Fibroblast of gingiva (primary cell): ENCODE measurements at regions not wholly inside any gene's neighbourhood (a gene's known extent, or its start where the extent isn't known, plus 50 kb on each side); places are given as distances from the start of the nearest gene placed in this dataset.

ENCODE experiments used
- DNase-seq: peaks from one replicate; pipeline ENCODE4 v3.0.0-alpha.2; 2011; ENCODE audit warnings: low read depth

- DNase-seq: no peak
Observed at GRCh38 chr6:113451049-113451448, 406.1 kb upstream of the MARCKS start.

- DNase-seq: peak; percentile 92
Observed at GRCh38 chr6:113457198-113457597, 399.9 kb upstream of the MARCKS start.

- no peak for DNase-seq
Observed at GRCh38 chr6:113457751-113458150, 399.4 kb upstream of the MARCKS start.

GRCh38 chr6:113458368-113459010 is 398.7 kb upstream of the MARCKS start:
- DNase-seq: no peak

GRCh38 chr6:113461153-113461932 is 395.8 kb upstream of the MARCKS start:
- peak; percentile 26 for DNase-seq

- no peak for DNase-seq
Observed at GRCh38 chr6:113464536-113464935, 392.6 kb upstream of the MARCKS start.

GRCh38 chr6:113464960-113465359 is 392.2 kb upstream of the MARCKS start:
- DNase-seq: peak; percentile 41

GRCh38 chr6:113466526-113466925 is 390.6 kb upstream of the MARCKS start:
- DNase-seq: no peak

GRCh38 chr6:113475392-113475791 is 381.8 kb upstream of the MARCKS start:
- no peak for DNase-seq

GRCh38 chr6:113476937-113477839 is 380.0 kb upstream of the MARCKS start:
- peak; percentile 60 for DNase-seq

GRCh38 chr6:113480616-113481015 is 376.5 kb upstream of the MARCKS start:
- no peak for DNase-seq

GRCh38 chr6:113481458-113481857 is 375.7 kb upstream of the MARCKS start:
- DNase-seq: no peak

GRCh38 chr6:113481910-113482309 is 375.2 kb upstream of the MARCKS start:
- no peak for DNase-seq

- no peak for DNase-seq
Observed at GRCh38 chr6:113482771-113483170, 374.4 kb upstream of the MARCKS start.

- DNase-seq: no peak
Observed at GRCh38 chr6:113486199-113486598, 370.9 kb upstream of the MARCKS start.

- no peak for DNase-seq
Observed at GRCh38 chr6:113487489-113488058, 369.6 kb upstream of the MARCKS start.

GRCh38 chr6:113488061-113488460 is 369.1 kb upstream of the MARCKS start:
- DNase-seq: no peak

GRCh38 chr6:113488812-113489685 is 368.1 kb upstream of the MARCKS start:
- no peak for DNase-seq

GRCh38 chr6:113489952-113490746 is 367.0 kb upstream of the MARCKS start:
- no peak for DNase-seq

- DNase-seq: peak; percentile 26
Observed at GRCh38 chr6:113491376-113491775, 365.8 kb upstream of the MARCKS start.
